ENCODE measurements at regions not wholly inside any gene's neighbourhood (a gene's known extent, or its start where the extent isn't known, plus 50 kb on each side); places are given as distances from the start of the nearest gene placed in this dataset.
"Not testable (repeated sequence)": the region's sequence is repeated elsewhere in the genome, so short reads cannot be mapped to it uniquely, and the experiment has no call there.

GRCh38 chr1:58966103-58966916 is 182.5 kb upstream of the JUN start:
- Mint-ChIP-seq H3K27me3 (ENCODE audit: low read depth) (no peaks in the 10 kb centered on the region), H3K9me3 (ENCODE audit: insufficient read depth) (no peaks in the 10 kb centered on the region), H3K4me1 (ENCODE audit: low read depth) (peaks cover 48% of the 10 kb centered on the region), H3K36me3 (ENCODE audit: low read depth) (peaks cover 11% of the 10 kb centered on the region), H3K27ac (peak overlapping the region; percentile 40), H3K4me3 (no peak overlapping the region)
- DNase-seq, result no peak
- CTCF ChIA-PET, result interaction anchor here (0.9 to 1.3 kb wide), 2 partner anchors 24 to 46 kb away, joined by 3 read pairs; no protein-coding TSS in a partner anchor
- no peak for ATAC-seq
- POLR2A ChIA-PET, result no interaction called here

GRCh38 chr1:58966917-58967740 is 183.3 kb upstream of the JUN start:
- Mint-ChIP-seq H3K27ac (peak overlapping the region; percentile 40), H3K27me3 (ENCODE audit: low read depth) (no peaks in the 10 kb centered on the region), H3K36me3 (ENCODE audit: low read depth) (peaks cover 11% of the 10 kb centered on the region), H3K4me1 (ENCODE audit: low read depth) (peaks cover 48% of the 10 kb centered on the region), H3K4me3 (no peak overlapping the region), H3K9me3 (ENCODE audit: insufficient read depth) (no peaks in the 10 kb centered on the region)
- DNase-seq (no peak), ATAC-seq (no peak)
- CTCF ChIA-PET, result interaction anchor here (0.6 to 2.7 kb wide), 4 partner anchors 18 to 732 kb away, joined by 3 to 13 read pairs (median 6); no protein-coding TSS in a partner anchor
- POLR2A ChIA-PET, result no interaction called here

- DNase-seq (peak; percentile 63), ATAC-seq (peak; percentile 75)
- no peaks in the 10 kb centered on the region for H3K9me3 Mint-ChIP-seq (ENCODE audit: insufficient read depth)
- H3K36me3 Mint-ChIP-seq (ENCODE audit: low read depth), result peaks cover 9% of the 10 kb centered on the region
- peaks cover 3% of the 10 kb centered on the region for H3K27me3 Mint-ChIP-seq (ENCODE audit: low read depth)
- POLR2A ChIA-PET, result interaction anchor here (0.6 to 2.4 kb wide), 6 partner anchors 8 to 187 kb away, joined by 3 to 10 read pairs (median 3); partner anchors contain the start of gene JUN
- CTCF ChIA-PET, result interaction anchor here (0.6 to 2.7 kb wide), 12 partner anchors 8 to 770 kb away, joined by 3 to 13 read pairs (median 4); no protein-coding TSS in a partner anchor
- H3K27ac Mint-ChIP-seq, result peak overlapping the region; percentile 99
- H3K4me3 Mint-ChIP-seq, result peak overlapping the region; percentile 67
- H3K4me1 Mint-ChIP-seq (ENCODE audit: low read depth), result peaks cover 47% of the 10 kb centered on the region
Measured at GRCh38 chr1:58968360-58968952, 184.6 kb upstream of the JUN start.

- CTCF ChIA-PET, result interaction anchor here (0.6 to 2.7 kb wide), 7 partner anchors 8 to 730 kb away, joined by 3 to 13 read pairs (median 3); no protein-coding TSS in a partner anchor
- not testable (repeated sequence) for ATAC-seq; H3K4me3 Mint-ChIP-seq; H3K36me3 Mint-ChIP-seq (ENCODE audit: low read depth); H3K27me3 Mint-ChIP-seq (ENCODE audit: low read depth); DNase-seq; H3K9me3 Mint-ChIP-seq (ENCODE audit: insufficient read depth)
- POLR2A ChIA-PET, result interaction anchor here (0.7 to 2.4 kb wide), 4 partner anchors 8 to 186 kb away, joined by 3 to 10 read pairs (median 4); partner anchors contain the start of gene JUN
- Mint-ChIP-seq H3K4me1 (ENCODE audit: low read depth) (peaks cover 44% of the 10 kb centered on the region), H3K27ac (peak overlapping the region; percentile 99)
Measured at GRCh38 chr1:58969176-58969575, 185.3 kb upstream of the JUN start.

GRCh38 chr1:58971629-58972140 is 187.8 kb upstream of the JUN start:
- Mint-ChIP-seq H3K27me3 (ENCODE audit: low read depth) (peaks cover 3% of the 10 kb centered on the region), H3K27ac (no peak overlapping the region), H3K9me3 (ENCODE audit: insufficient read depth) (no peaks in the 10 kb centered on the region)

GRCh38 chr1:58975888-58976287 is 192.0 kb upstream of the JUN start:
- no peaks in the 10 kb centered on the region for H3K9me3 Mint-ChIP-seq (ENCODE audit: insufficient read depth)
- ChIA-PET CTCF (no interaction called here), POLR2A (interaction anchor here (0.6 kb wide), 1 partner anchor 83 kb away, joined by 3 read pairs; no protein-coding TSS in a partner anchor)
- peaks cover 23% of the 10 kb centered on the region for H3K4me1 Mint-ChIP-seq (ENCODE audit: low read depth)
- peaks cover 3% of the 10 kb centered on the region for H3K27me3 Mint-ChIP-seq (ENCODE audit: low read depth)
- DNase-seq (no peak), ATAC-seq (no peak)
- no peaks in the 10 kb centered on the region for H3K36me3 Mint-ChIP-seq (ENCODE audit: low read depth)
- H3K4me3 Mint-ChIP-seq, result no peak overlapping the region
- H3K27ac Mint-ChIP-seq, result no peak overlapping the region

More at GRCh38 chr1:58971629-58972140, 187.8 kb upstream of the JUN start:
- CTCF ChIA-PET, result no interaction called here
- DNase-seq (no peak), ATAC-seq (no peak)
- no peak overlapping the region for H3K4me3 Mint-ChIP-seq
- POLR2A ChIA-PET, result no interaction called here
- H3K36me3 Mint-ChIP-seq (ENCODE audit: low read depth), result peaks cover 5% of the 10 kb centered on the region
- H3K4me1 Mint-ChIP-seq (ENCODE audit: low read depth), result peaks cover 26% of the 10 kb centered on the region

GRCh38 chr1:58976294-58976693 is 192.4 kb upstream of the JUN start:
- Mint-ChIP-seq H3K4me3 (no peak overlapping the region), H3K9me3 (ENCODE audit: insufficient read depth) (no peaks in the 10 kb centered on the region), H3K36me3 (ENCODE audit: low read depth) (no peaks in the 10 kb centered on the region), H3K4me1 (ENCODE audit: low read depth) (peaks cover 23% of the 10 kb centered on the region), H3K27me3 (ENCODE audit: low read depth) (peaks cover 3% of the 10 kb centered on the region), H3K27ac (no peak overlapping the region)
- POLR2A ChIA-PET, result interaction anchor here (0.6 to 0.9 kb wide), 2 partner anchors 8 to 83 kb away, joined by 3 read pairs; no protein-coding TSS in a partner anchor
- ATAC-seq (no peak), DNase-seq (no peak)
- CTCF ChIA-PET, result interaction anchor here (1.1 kb wide), 1 partner anchor 8 kb away, joined by 3 read pairs; no protein-coding TSS in a partner anchor

- Mint-ChIP-seq H3K36me3 (ENCODE audit: low read depth) (no peaks in the 10 kb centered on the region), H3K4me1 (ENCODE audit: low read depth) (peaks cover 23% of the 10 kb centered on the region), H3K27ac (no peak overlapping the region), H3K4me3 (no peak overlapping the region), H3K27me3 (ENCODE audit: low read depth) (peaks cover 3% of the 10 kb centered on the region), H3K9me3 (ENCODE audit: insufficient read depth) (no peaks in the 10 kb centered on the region)
- DNase-seq (no peak), ATAC-seq (no peak)
- ChIA-PET CTCF (interaction anchor here (1.1 to 1.2 kb wide), 2 partner anchors 35 to 61 kb away, joined by 3 read pairs; no protein-coding TSS in a partner anchor), POLR2A (no interaction called here)
Measured at GRCh38 chr1:58977598-58977997, 193.8 kb upstream of the JUN start.

GRCh38 chr1:58978096-58978495 is 194.2 kb upstream of the JUN start:
- ChIA-PET POLR2A (no interaction called here), CTCF (interaction anchor here (1.1 to 1.2 kb wide), 2 partner anchors 36 to 62 kb away, joined by 3 read pairs; no protein-coding TSS in a partner anchor)
- ATAC-seq, result no peak
- no peak for DNase-seq
- Mint-ChIP-seq H3K9me3 (ENCODE audit: insufficient read depth) (no peaks in the 10 kb centered on the region), H3K27me3 (ENCODE audit: low read depth) (peaks cover under 1% of the 10 kb centered on the region), H3K36me3 (ENCODE audit: low read depth) (no peaks in the 10 kb centered on the region), H3K4me3 (no peak overlapping the region), H3K27ac (no peak overlapping the region), H3K4me1 (ENCODE audit: low read depth) (peaks cover 23% of the 10 kb centered on the region)

- Mint-ChIP-seq H3K27me3 (ENCODE audit: low read depth) (no peaks in the 10 kb centered on the region), H3K9me3 (ENCODE audit: insufficient read depth) (no peaks in the 10 kb centered on the region), H3K36me3 (ENCODE audit: low read depth) (no peaks in the 10 kb centered on the region), H3K27ac (peak overlapping the region; percentile 77), H3K4me1 (ENCODE audit: low read depth) (peaks cover 31% of the 10 kb centered on the region), H3K4me3 (peak overlapping the region; percentile 10)
- ATAC-seq (no peak), DNase-seq (no peak)
- POLR2A ChIA-PET, result interaction anchor here (1.1 kb wide), 1 partner anchor 10 kb away, joined by 3 read pairs; no protein-coding TSS in a partner anchor
- CTCF ChIA-PET, result no interaction called here
Measured at GRCh38 chr1:58979086-58979485, 195.2 kb upstream of the JUN start.

- Mint-ChIP-seq H3K4me1 (ENCODE audit: low read depth) (peaks cover 31% of the 10 kb centered on the region), H3K27me3 (ENCODE audit: low read depth) (no peaks in the 10 kb centered on the region), H3K4me3 (no peak overlapping the region), H3K27ac (no peak overlapping the region), H3K36me3 (ENCODE audit: low read depth) (no peaks in the 10 kb centered on the region), H3K9me3 (ENCODE audit: insufficient read depth) (no peaks in the 10 kb centered on the region)
- ChIA-PET CTCF (interaction anchor here (1.2 kb wide), 1 partner anchor 719 kb away, joined by 4 read pairs; no protein-coding TSS in a partner anchor), POLR2A (interaction anchor here (1.1 kb wide), 1 partner anchor 11 kb away, joined by 3 read pairs; no protein-coding TSS in a partner anchor)
- DNase-seq (no peak), ATAC-seq (no peak)
Measured at GRCh38 chr1:58979677-58980076, 195.8 kb upstream of the JUN start.

Measured in activated CD8-positive, alpha-beta T cell treated with anti-CD3 and anti-CD28 coated beads, Interleukin-2, amount 10 ng/mL, durations not matched to agents 7 days and 5 days (primary cell).